T-cell (primary cell): ENCODE measurements at regions not wholly inside any gene's neighbourhood (a gene's known extent, or its start where the extent isn't known, plus 50 kb on each side); places are given as distances from the start of the nearest gene placed in this dataset.

ENCODE experiments used
- ATAC-seq, 4 experiments: fragments of 200-7000 bp in 3 of 4; fragments of 150-1000 bp in 1 of 4; cut with Tn5 transposase; replicated peaks in 1 of 4; 1 replicate in 3 of 4; 2 replicates in 1 of 4; pipeline ENCODE4 v1.10.0; 2021; ENCODE audit warnings: moderate library complexity in 3 of 4, mild to moderate bottlenecking in 2 of 4, moderate number of reproducible peaks in 1 of 4
- CTCF ChIA-PET, 2 donors: fragments of 300-600 bp; sonication (Branson Sonifier 250); formaldehyde crosslinking; loops; one replicate each; lab custom pipeline; 2022; ENCODE audit warnings: antibody characterized with exemption in 2 of 2; lab: Charles Lee
- POLR2A ChIA-PET, 2 donors: fragments of 300-600 bp; sonication (Branson Sonifier 250); formaldehyde crosslinking; loops; one replicate each; lab custom pipeline; 2022; ENCODE audit warnings: antibody characterized with exemption in 2 of 2; lab: Charles Lee
- DNase-seq, 35 experiments: peaks; one replicate each; pipeline versions ENCODE4 v3.0.0 to v3.0.0-alpha.2; 2013 to 2023
- H3K27ac ChIP-seq: one replicate; pipeline ENCODE4 v1.5.1; 2013; ENCODE audit warnings: low read length
- H3K27me3 ChIP-seq, 2 experiments: replicated peaks in 1 of 2; 1 replicate in 1 of 2; 2 replicates in 1 of 2; pipeline versions ENCODE4 v1.6.1 to v1.7.0; 2013; ENCODE audit warnings: low read length in 1 of 2, mixed read lengths in 1 of 2; ENCODE audit not compliant: control insufficient read depth in 2 of 2, insufficient read depth in 2 of 2; ENCODE audit errors: extremely low read depth in 1 of 2
- H3K36me3 ChIP-seq, 2 donors: 1 replicate in 1 of 2; 2 replicates in 1 of 2; pipeline versions ENCODE4 v1.6.1 to v1.7.0; 2013; ENCODE audit warnings: low read length in 1 of 2; ENCODE audit not compliant: control insufficient read depth in 2 of 2, insufficient read depth in 1 of 2; ENCODE audit errors: extremely low read depth in 1 of 2
- H3K4me1 ChIP-seq, 2 experiments: 1 replicate in 1 of 2; 2 replicates in 1 of 2; pipeline versions ENCODE4 v1.6.1 to v1.7.0; 2013; ENCODE audit warnings: low read length in 2 of 2, mixed read lengths in 1 of 2; ENCODE audit not compliant: insufficient read depth in 2 of 2, control insufficient read depth in 1 of 2; ENCODE audit errors: extremely low read depth in 1 of 2
- H3K4me3 ChIP-seq, 2 donors: 1 replicate in 1 of 2; 2 replicates in 1 of 2; pipeline versions ENCODE4 v1.5.1 to v1.7.0; 2013; ENCODE audit warnings: mild to moderate bottlenecking in 2 of 2, low read length in 1 of 2, moderate library complexity in 1 of 2; ENCODE audit not compliant: control insufficient read depth in 1 of 2; ENCODE audit errors: extremely low read depth in 1 of 2
- H3K9me3 ChIP-seq: 2 replicates; pipeline ENCODE4 v1.7.0; 2013
- H3K27ac Mint-ChIP-seq, 2 donors: one replicate each; pipeline ENCODE4 v1.8.0; 2020 to 2021; ENCODE audit warnings: mild to moderate bottlenecking in 2 of 2, mixed read lengths in 2 of 2
- H3K27me3 Mint-ChIP-seq, 2 donors: one replicate each; pipeline ENCODE4 v1.8.0; 2021 to 2022; ENCODE audit warnings: mixed read lengths in 2 of 2
- H3K36me3 Mint-ChIP-seq: one replicate; pipeline ENCODE4 v1.8.0; 2021; ENCODE audit warnings: mixed read lengths
- H3K4me1 Mint-ChIP-seq, 3 donors: one replicate each; pipeline ENCODE4 v1.8.0; 2020 to 2022; ENCODE audit warnings: mixed read lengths in 3 of 3, mild to moderate bottlenecking in 1 of 3
- H3K4me3 Mint-ChIP-seq, 3 donors: one replicate each; pipeline ENCODE4 v1.8.0; 2020 to 2022; ENCODE audit warnings: mild to moderate bottlenecking in 3 of 3, mixed read lengths in 3 of 3, moderate library complexity in 3 of 3
- H3K9me3 Mint-ChIP-seq, 3 donors: one replicate each; pipeline ENCODE4 v1.8.0; 2020 to 2022; ENCODE audit warnings: mixed read lengths in 3 of 3
- WGBS: methylation state at CpG from one replicate; pipeline ENCODE4 v1.1.5; 2013; ENCODE audit warnings: missing lambda C conversion rate; ENCODE audit not compliant: insufficient coverage; 5-methylcytosine and 5-hydroxymethylcytosine counted together

DNA sequence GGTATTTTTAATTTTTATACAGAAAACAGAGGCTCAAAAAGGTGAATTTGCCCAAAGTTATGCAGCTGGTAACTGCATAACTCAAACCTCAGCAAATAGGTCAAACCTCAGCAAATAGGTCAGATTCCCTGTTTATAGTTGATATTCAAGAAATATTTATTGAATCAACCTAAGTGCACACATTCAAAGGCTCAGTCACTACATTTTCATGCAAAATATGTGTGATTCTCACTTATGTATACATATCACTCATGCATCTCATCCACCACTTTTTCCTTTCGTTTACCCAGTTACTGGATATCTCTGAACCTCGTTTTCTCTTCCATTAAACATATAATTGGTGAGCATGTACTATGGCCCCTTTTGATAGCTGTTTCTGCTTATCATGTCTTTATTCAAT is 158.3 kb upstream of the C1orf21 start:
- peaks cover 0 to 5% of the 10 kb centered on the region in 2 experiments for H3K27me3 ChIP-seq
- no peak for DNase-seq
- ChIA-PET POLR2A (no interaction called here), CTCF (no interaction called here)
- no peak overlapping the region for H3K27ac ChIP-seq
- H3K4me1 Mint-ChIP-seq = no peaks in the 10 kb centered on the region
- WGBS = no CpG with 5 or more reads among the region's 2 CpGs
- peaks cover 0 to 4% (median 3%) of the 10 kb centered on the region in 3 donors for H3K9me3 Mint-ChIP-seq
- H3K4me3 Mint-ChIP-seq = no peak overlapping the region
- H3K4me1 ChIP-seq = no peaks in the 10 kb centered on the region
- no peaks in the 10 kb centered on the region for H3K36me3 Mint-ChIP-seq
- H3K9me3 ChIP-seq = no peaks in the 10 kb centered on the region
- ATAC-seq = no peak
- H3K36me3 ChIP-seq = no peaks in the 10 kb centered on the region
- peaks cover 4 to 14% of the 10 kb centered on the region in 2 donors for H3K27me3 Mint-ChIP-seq
- H3K4me3 ChIP-seq = no peak overlapping the region
- no peak overlapping the region for H3K27ac Mint-ChIP-seq

DNA sequence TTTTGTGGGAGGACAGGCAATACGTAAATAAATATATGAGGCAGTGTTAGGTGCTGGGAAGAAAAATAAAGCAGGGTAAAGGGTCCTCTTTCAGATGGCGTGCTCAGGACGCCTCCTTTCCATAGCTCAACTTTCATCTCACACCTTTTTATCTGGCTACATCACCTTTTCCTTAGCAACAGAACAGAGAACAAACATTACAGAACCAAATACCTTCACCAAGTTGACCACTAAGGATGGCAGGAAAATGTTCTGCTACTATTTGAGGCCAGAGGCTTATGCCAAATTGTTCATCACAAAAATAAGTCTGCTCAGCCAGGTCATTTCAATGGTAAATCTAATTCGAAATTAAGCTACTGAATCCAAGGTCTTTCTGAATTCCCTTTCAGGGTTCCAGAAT is 149.2 kb upstream of the C1orf21 start:
- H3K9me3 ChIP-seq = no peaks in the 10 kb centered on the region
- Mint-ChIP-seq H3K27me3 (peaks cover 18 to 19% of the 10 kb centered on the region in 2 donors), H3K4me3 (no peak overlapping the region), H3K9me3 (peaks cover 0 to 7% (median 0%) of the 10 kb centered on the region in 3 donors), H3K36me3 (no peaks in the 10 kb centered on the region), H3K4me1 (no peaks in the 10 kb centered on the region), H3K27ac (no peak overlapping the region)
- peaks cover 0 to 5% of the 10 kb centered on the region in 2 experiments for H3K27me3 ChIP-seq
- ChIA-PET POLR2A (no interaction called here), CTCF (no interaction called here)
- no peak overlapping the region for H3K27ac ChIP-seq
- no peaks in the 10 kb centered on the region for H3K4me1 ChIP-seq
- H3K36me3 ChIP-seq = no peaks in the 10 kb centered on the region
- H3K4me3 ChIP-seq = no peak overlapping the region
- ATAC-seq (no peak), DNase-seq (no peak)
- WGBS = 50% methylated on average over 1 of the region's 4 CpGs

DNA sequence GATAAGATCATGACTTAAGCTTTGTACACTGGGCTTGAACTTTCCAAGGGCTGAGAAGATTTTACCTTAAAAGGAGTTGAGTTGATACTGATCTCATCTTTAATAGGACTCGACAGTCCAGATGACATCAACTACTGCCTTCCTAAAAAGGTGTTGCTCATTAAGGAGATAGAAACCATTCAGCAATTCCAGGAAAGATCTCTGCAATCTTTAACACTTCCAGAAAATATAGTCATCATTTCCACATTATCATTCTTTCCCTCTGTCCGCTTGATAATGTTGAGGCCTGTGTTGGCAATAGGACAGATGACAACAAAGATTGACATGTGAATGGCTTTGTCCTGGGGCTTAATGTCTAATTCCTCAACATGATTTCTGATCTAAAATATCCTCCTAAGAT is 145.4 kb upstream of the C1orf21 start:
- H3K9me3 ChIP-seq = no peaks in the 10 kb centered on the region
- H3K4me3 ChIP-seq = no peak overlapping the region
- ATAC-seq = no peak
- H3K27me3 ChIP-seq = no peaks in the 10 kb centered on the region
- no peaks in the 10 kb centered on the region for H3K9me3 Mint-ChIP-seq
- H3K4me3 Mint-ChIP-seq = no peak overlapping the region
- H3K27ac Mint-ChIP-seq = no peak overlapping the region
- H3K4me1 Mint-ChIP-seq = no peaks in the 10 kb centered on the region
- H3K4me1 ChIP-seq = no peaks in the 10 kb centered on the region
- no peaks in the 10 kb centered on the region for H3K36me3 Mint-ChIP-seq
- H3K27me3 Mint-ChIP-seq = peaks cover 8 to 15% of the 10 kb centered on the region in 2 donors
- no peak for DNase-seq
- WGBS = no CpG with 5 or more reads among the region's 2 CpGs
- no peak overlapping the region for H3K27ac ChIP-seq
- CTCF ChIA-PET = no interaction called here
- no peaks in the 10 kb centered on the region for H3K36me3 ChIP-seq
- POLR2A ChIA-PET = no interaction called here

DNA sequence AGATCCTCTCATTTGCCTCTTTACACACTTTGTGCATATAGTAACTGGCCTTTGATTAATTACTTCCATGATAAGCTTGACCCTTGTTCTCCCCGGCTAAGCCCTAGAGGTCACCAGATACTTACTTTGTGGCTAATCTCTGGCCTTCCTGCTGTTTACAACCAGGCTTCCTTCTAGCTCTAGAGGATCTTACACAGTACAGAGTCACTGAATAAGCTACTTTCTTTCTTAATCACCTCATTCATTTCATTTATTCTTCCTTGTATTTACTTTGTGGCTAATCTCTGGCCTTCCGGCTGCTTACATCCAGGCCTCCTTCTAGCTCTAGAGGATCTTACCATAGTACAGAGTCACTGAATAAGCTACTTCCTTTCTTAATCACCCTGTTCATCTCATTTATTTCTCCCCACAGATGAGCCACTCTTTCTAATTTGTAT is 144.3 kb upstream of the C1orf21 start:
- H3K4me3 Mint-ChIP-seq = no peak overlapping the region
- 70% methylated on average over 2 of the region's 2 CpGs for whole genome bisulfite sequencing
- Histone ChIP-seq H3K36me3 (no peaks in the 10 kb centered on the region), H3K4me3 (no peak overlapping the region), H3K4me1 (no peaks in the 10 kb centered on the region), H3K9me3 (no peaks in the 10 kb centered on the region), H3K27me3 (no peaks in the 10 kb centered on the region), H3K27ac (no peak overlapping the region)
- POLR2A ChIA-PET = no interaction called here
- H3K27ac Mint-ChIP-seq = no peak overlapping the region
- no peaks in the 10 kb centered on the region for H3K36me3 Mint-ChIP-seq
- no peaks in the 10 kb centered on the region for H3K9me3 Mint-ChIP-seq
- DNase-seq (no peak), ATAC-seq (no peak)
- no peaks in the 10 kb centered on the region for H3K4me1 Mint-ChIP-seq
- H3K27me3 Mint-ChIP-seq = peaks cover 3 to 18% of the 10 kb centered on the region in 2 donors
- CTCF ChIA-PET = no interaction called here

DNA sequence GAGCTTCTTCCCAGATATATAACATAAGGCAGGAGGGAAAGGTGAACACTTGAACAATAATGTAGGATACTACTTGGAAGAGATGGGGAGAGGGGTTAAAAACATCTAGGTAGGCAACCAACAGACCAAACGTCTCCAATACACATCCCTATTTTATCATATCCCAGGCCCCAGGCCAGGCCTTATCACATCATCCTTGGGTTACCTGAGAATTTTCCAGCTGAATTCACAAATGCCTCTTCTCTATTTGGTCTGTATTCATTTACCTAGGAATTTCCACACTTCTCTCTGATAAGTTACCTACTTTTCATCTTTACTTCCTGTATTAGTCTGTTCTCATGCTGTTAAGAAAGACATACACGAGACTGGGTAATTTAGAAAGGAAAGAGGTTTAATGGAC is 141.9 kb upstream of the C1orf21 start:
- Mint-ChIP-seq H3K9me3 (no peaks in the 10 kb centered on the region), H3K4me3 (no peak overlapping the region), H3K27ac (no peak overlapping the region), H3K4me1 (no peaks in the 10 kb centered on the region), H3K27me3 (peaks cover 3 to 20% of the 10 kb centered on the region in 2 donors), H3K36me3 (no peaks in the 10 kb centered on the region)
- WGBS = 50% methylated on average over 1 of the region's 2 CpGs
- Histone ChIP-seq H3K27ac (no peak overlapping the region), H3K9me3 (no peaks in the 10 kb centered on the region), H3K4me3 (no peak overlapping the region), H3K4me1 (no peaks in the 10 kb centered on the region), H3K36me3 (no peaks in the 10 kb centered on the region), H3K27me3 (no peaks in the 10 kb centered on the region)
- POLR2A ChIA-PET = no interaction called here
- DNase-seq (no peak), ATAC-seq (no peak)
- CTCF ChIA-PET = no interaction called here

DNA sequence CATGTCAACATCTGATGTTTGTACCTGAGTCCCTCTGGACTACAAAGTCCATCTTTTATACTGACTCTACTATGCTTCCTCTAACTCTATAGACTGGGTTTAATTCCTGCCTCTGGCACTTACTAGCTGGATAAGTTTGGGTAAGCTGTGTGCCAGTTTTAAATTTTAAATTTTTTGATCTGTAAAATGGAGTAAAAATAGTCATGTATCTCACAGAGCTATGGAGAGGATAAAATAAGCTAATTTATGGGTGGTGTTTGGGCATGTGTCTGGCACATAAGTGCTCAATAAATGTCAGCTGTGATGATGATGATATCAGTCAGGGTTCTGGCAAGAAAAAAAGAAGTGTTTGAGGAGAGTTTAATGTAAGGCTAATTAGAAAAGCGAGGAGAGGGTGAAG is 139.2 kb upstream of the C1orf21 start:
- Mint-ChIP-seq H3K36me3 (no peaks in the 10 kb centered on the region), H3K27ac (no peak overlapping the region), H3K4me1 (no peaks in the 10 kb centered on the region), H3K27me3 (peaks cover 3 to 20% of the 10 kb centered on the region in 2 donors), H3K9me3 (no peaks in the 10 kb centered on the region), H3K4me3 (no peak overlapping the region)
- Histone ChIP-seq H3K9me3 (no peaks in the 10 kb centered on the region), H3K4me1 (no peaks in the 10 kb centered on the region), H3K36me3 (no peaks in the 10 kb centered on the region), H3K4me3 (no peak overlapping the region), H3K27me3 (no peaks in the 10 kb centered on the region), H3K27ac (no peak overlapping the region)
- ChIA-PET POLR2A (no interaction called here), CTCF (no interaction called here)
- DNase-seq = no peak
- no peak for ATAC-seq
- WGBS = 44% methylated on average over 1 of the region's 1 CpG

DNA sequence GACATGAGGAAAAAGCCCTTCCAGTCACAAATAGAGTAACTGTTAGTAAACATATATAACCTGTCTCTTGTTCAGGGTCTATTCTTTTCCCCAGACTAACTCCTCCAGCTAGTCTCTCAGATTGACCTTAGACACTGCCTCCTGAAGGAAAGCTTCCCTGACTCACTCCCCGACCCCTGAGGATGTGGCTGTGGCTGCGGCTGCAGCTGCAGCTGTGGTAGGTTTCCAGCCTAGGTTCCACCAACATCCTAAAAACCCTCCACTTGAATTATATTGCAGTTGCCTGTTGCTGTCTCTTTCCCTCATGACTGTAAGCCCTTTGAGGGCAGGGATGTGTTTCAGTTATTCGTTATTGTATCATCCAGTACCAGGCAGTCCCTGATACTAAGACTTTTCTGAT is 132.9 kb upstream of the C1orf21 start:
- WGBS = 83% methylated on average over 2 of the region's 3 CpGs
- DNase-seq (no peak), ATAC-seq (no peak)
- H3K4me1 ChIP-seq = no peaks in the 10 kb centered on the region
- no peaks in the 10 kb centered on the region for H3K36me3 ChIP-seq
- Mint-ChIP-seq H3K36me3 (no peaks in the 10 kb centered on the region), H3K4me3 (no peak overlapping the region), H3K4me1 (no peaks in the 10 kb centered on the region), H3K27ac (no peak overlapping the region), H3K9me3 (no peaks in the 10 kb centered on the region), H3K27me3 (peaks cover 0 to 11% of the 10 kb centered on the region in 2 donors)
- no peaks in the 10 kb centered on the region for H3K9me3 ChIP-seq
- H3K27me3 ChIP-seq = no peaks in the 10 kb centered on the region
- ChIA-PET CTCF (no interaction called here), POLR2A (no interaction called here)
- no peak overlapping the region for H3K27ac ChIP-seq
- no peak overlapping the region for H3K4me3 ChIP-seq
